Calu3 (cell line): ENCODE measurements at regions not wholly inside any gene's neighbourhood (a gene's known extent, or its start where the extent isn't known, plus 50 kb on each side); places are given as distances from the start of the nearest gene placed in this dataset.

ENCODE experiments used
- BruUV-seq: library from RNA; stranded (reverse); fragments of 400-500 nt; replicated peaks from 2 replicates; lab custom pipeline; 2021; lab: Mats Ljungman, UMichigan
- CTCF ChIA-PET: fragments of 300-600 bp; sonication (Branson Sonifier 250); formaldehyde crosslinking; loops from one replicate; lab custom pipeline; 2022; ENCODE audit warnings: antibody characterized with exemption; lab: Charles Lee
- DNase-seq: peaks from one replicate; pipeline ENCODE4 v3.0.0; 2022
- H3K27ac Mint-ChIP-seq: one replicate; pipeline ENCODE4 v1.8.0; 2022; ENCODE audit warnings: mixed read lengths; ENCODE audit not compliant: unreplicated experiment
- H3K27me3 Mint-ChIP-seq: one replicate; pipeline ENCODE4 v1.8.0; 2022; ENCODE audit warnings: mixed read lengths; ENCODE audit not compliant: unreplicated experiment
- H3K36me3 Mint-ChIP-seq: one replicate; pipeline ENCODE4 v1.8.0; 2022; ENCODE audit warnings: mild to moderate bottlenecking, moderate library complexity, mixed read lengths; ENCODE audit not compliant: insufficient read depth, unreplicated experiment
- H3K4me1 Mint-ChIP-seq: one replicate; pipeline ENCODE4 v1.8.0; 2022; ENCODE audit warnings: mild to moderate bottlenecking, low read depth, mixed read lengths; ENCODE audit not compliant: unreplicated experiment
- H3K4me3 Mint-ChIP-seq: one replicate; pipeline ENCODE4 v1.8.0; 2022; ENCODE audit warnings: mild to moderate bottlenecking, low read depth, moderate library complexity, mixed read lengths; ENCODE audit not compliant: unreplicated experiment
- H3K9me3 Mint-ChIP-seq: one replicate; pipeline ENCODE4 v1.8.0; 2022; ENCODE audit warnings: low read depth, mixed read lengths; ENCODE audit not compliant: unreplicated experiment
- intact Hi-C: fragments of 100-400 bp; cut with micrococcal nuclease; formaldehyde crosslinking; loops from one replicate; pipeline ENCODE4 v1.10.0; 2022; ENCODE audit not compliant: unreplicated experiment
- TF ChIP-seq, protein P1 (sequence below): fragments of 200-600 bp; IDR thresholded peaks from one replicate; pipeline ENCODE4 v1.8.0; 2022; ENCODE audit warnings: antibody characterized with exemption; ENCODE audit not compliant: unreplicated experiment

DNA sequence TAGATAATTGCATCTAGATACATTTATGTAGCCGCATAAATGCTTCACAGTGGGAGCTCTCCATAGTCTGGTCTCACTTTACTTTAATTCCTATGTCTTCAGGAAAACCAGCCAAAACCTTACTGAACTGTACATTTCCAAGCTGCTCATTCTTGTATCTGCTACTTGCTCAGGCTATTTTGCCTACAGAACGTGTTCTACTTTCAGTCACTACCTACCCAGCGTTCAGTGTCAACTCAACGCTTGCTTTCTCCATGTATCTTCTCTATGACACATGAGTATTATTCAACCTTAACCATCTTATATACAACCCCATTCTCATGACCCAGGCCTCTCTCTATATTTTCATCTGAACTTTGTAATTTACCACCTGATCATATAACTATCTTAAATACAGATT lies 101.9 kb downstream of the KLF12 start:
- BruUV-seq: no TSS peak
- Mint-ChIP-seq H3K27ac (no peak overlapping the region), H3K27me3 (no peaks in the 10 kb centered on the region)

DNA sequence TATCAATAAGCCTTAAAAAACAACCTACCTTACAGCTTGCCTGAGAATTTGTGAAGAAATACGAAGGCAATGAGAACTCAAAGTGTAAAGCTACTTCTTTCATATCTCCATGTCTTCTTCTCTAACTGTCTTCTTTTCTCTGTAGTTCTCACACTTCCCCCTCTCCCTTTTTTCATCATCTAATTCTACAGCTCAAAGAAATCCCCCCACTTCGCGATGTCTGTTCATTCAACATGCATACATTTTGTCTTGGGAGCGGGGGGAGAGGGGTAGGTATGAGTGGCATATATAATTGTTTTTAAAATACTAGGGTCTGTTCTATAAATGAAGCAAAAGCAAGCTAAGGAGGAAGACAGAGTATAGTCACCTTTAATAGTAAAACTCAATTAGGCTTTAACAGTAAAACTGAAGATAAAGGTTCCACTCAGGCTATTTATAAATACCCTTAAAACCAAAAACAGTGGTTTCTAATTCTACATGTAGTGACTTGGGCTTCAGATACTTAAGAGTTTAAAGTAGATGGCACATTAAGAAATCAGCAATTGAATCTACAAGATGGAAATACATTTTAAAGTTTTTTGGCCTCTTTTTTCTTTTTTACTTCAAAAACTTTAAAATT lies 106.9 kb downstream of the KLF12 start:
- Mint-ChIP-seq H3K27ac (peak overlapping the region; percentile 79), H3K36me3 (no peaks in the 10 kb centered on the region), H3K4me3 (no peak overlapping the region), H3K27me3 (no peaks in the 10 kb centered on the region), H3K4me1 (no peaks in the 10 kb centered on the region), H3K9me3 (no peaks in the 10 kb centered on the region)
- CTCF ChIA-PET: interaction anchor here (0.6 kb wide), 2 partner anchors 15 to 281 kb away, joined by 3 to 4 read pairs; no protein-coding TSS in a partner anchor
- BruUV-seq: no TSS peak
- intact Hi-C loops: no loop called here
- TF ChIP-seq, protein P1, sequence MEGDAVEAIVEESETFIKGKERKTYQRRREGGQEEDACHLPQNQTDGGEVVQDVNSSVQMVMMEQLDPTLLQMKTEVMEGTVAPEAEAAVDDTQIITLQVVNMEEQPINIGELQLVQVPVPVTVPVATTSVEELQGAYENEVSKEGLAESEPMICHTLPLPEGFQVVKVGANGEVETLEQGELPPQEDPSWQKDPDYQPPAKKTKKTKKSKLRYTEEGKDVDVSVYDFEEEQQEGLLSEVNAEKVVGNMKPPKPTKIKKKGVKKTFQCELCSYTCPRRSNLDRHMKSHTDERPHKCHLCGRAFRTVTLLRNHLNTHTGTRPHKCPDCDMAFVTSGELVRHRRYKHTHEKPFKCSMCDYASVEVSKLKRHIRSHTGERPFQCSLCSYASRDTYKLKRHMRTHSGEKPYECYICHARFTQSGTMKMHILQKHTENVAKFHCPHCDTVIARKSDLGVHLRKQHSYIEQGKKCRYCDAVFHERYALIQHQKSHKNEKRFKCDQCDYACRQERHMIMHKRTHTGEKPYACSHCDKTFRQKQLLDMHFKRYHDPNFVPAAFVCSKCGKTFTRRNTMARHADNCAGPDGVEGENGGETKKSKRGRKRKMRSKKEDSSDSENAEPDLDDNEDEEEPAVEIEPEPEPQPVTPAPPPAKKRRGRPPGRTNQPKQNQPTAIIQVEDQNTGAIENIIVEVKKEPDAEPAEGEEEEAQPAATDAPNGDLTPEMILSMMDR: no peak
- no peak for DNase-seq

More for the DNA sequence above, 101.9 kb downstream of the KLF12 start:
- Mint-ChIP-seq H3K4me1 (no peaks in the 10 kb centered on the region), H3K4me3 (no peak overlapping the region), H3K9me3 (no peaks in the 10 kb centered on the region), H3K36me3 (no peaks in the 10 kb centered on the region)
- TF ChIP-seq, protein P1: no peak
- DNase-seq: no peak
- intact Hi-C loops: loop anchor here (10.0 kb wide), 1 partner anchor 102 kb away; the partner anchor contains the start of gene KLF12
- CTCF ChIA-PET: no interaction called here

DNA sequence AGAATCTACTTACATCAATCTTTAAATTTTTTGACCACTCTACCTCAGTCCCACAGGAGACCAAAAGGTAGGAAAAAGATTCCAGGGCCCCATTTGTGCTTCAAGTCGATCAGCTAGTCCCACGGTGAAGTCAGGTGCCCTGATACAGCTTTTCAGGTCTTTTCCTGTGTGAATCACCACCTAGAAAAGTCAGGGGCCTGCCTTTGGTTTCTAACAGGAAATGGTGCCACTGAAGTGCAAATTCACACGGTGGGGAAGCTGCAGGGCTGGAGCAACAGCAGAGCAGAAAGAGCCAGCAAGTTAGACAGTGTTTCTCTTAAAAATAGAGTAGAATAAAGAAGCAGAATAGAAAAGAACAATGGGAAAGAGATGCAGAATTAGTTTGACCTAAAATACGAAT lies 107.5 kb downstream of the KLF12 start:
- H3K27ac Mint-ChIP-seq: peak overlapping the region; percentile 79

DNA sequence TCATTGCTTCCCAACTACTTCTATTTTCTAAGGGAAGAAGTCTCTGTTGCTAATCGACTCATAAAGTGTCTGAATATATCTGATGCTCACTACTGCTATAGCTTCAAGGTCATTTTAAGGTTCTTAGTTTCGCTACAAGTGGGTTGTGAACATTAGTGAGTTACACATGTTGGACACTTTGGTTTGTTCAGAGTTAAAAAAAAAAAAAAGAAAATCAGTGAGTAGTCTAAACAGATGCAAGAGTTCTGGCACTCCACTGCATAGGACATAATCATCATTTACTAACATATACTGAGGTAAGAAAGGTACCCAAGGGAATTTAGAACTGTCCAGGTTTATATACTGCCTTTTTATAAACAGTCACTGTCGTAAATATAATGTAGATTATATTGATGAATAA lies 108.8 kb downstream of the KLF12 start:
- Mint-ChIP-seq H3K27ac (no peak overlapping the region), H3K36me3 (no peaks in the 10 kb centered on the region), H3K9me3 (no peaks in the 10 kb centered on the region), H3K4me1 (no peaks in the 10 kb centered on the region), H3K27me3 (no peaks in the 10 kb centered on the region), H3K4me3 (no peak overlapping the region)
- intact Hi-C loops: no loop called here
- CTCF ChIA-PET: no interaction called here
- TF ChIP-seq, protein P1: no peak
- no TSS peak for BruUV-seq
- DNase-seq: no peak

More for the DNA sequence above, 107.5 kb downstream of the KLF12 start:
- no peaks in the 10 kb centered on the region for H3K36me3 Mint-ChIP-seq
- no TSS peak for BruUV-seq
- DNase-seq: peak; percentile 3
- H3K4me1 Mint-ChIP-seq: no peaks in the 10 kb centered on the region
- intact Hi-C loops: no loop called here
- H3K4me3 Mint-ChIP-seq: no peak overlapping the region
- H3K9me3 Mint-ChIP-seq: no peaks in the 10 kb centered on the region
- TF ChIP-seq, protein P1: no peak
- CTCF ChIA-PET: interaction anchor here (0.6 kb wide), 1 partner anchor 280 kb away, joined by 3 read pairs; no protein-coding TSS in a partner anchor
- H3K27me3 Mint-ChIP-seq: no peaks in the 10 kb centered on the region
